GM18499 (cell line): ENCODE measurements at regions not wholly inside any gene's neighbourhood (a gene's known extent, or its start where the extent isn't known, plus 50 kb on each side); places are given as distances from the start of the nearest gene placed in this dataset.

Source experiments
- ATAC-seq: cut with Tn5 transposase; IDR thresholded peaks from one replicate; pipeline ENCODE4 v1.9.1; 2021; ENCODE audit warnings: moderate number of reproducible peaks; ENCODE audit not compliant: insufficient read depth, unreplicated experiment

DNA sequence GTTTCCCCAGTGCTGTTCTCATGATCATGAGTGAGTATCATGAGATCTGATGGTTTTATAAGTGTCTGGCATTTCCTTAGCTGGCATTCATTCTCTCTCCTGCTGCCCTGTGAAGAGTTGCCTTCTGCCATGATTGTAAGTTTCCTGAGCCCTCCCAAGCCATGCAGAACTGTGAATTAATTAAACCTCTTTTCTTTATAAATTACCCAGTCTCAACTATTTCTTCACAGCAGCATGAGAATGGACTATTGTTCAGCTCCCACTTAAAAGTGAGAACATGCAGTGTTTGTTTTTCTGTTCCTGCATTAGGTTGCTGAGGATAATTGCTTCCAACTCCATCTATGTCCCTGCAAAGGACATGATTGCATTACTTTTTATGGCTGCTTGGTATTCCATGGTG lies 311.7 kb upstream of the CTSO start:
- ATAC-seq = no peak

DNA sequence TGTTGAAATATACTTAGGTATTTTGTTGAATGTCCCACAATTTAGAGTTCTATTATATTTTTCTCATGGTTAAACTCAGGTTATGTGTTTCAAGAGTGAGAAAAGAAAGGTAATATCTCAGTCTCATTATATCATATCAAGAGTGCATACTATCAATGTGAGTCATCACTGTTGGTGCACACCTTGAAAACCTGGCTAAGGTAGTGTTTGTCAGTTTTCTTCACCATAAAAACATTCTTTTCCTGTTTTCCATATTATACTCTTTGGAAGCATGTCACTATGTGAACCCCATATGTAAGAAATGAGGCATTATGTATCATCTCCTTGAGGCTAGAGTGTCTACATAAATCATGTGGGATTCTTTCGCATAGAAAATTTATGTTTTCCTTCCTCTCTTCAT lies 307.6 kb upstream of the CTSO start:
- ATAC-seq = no peak

DNA sequence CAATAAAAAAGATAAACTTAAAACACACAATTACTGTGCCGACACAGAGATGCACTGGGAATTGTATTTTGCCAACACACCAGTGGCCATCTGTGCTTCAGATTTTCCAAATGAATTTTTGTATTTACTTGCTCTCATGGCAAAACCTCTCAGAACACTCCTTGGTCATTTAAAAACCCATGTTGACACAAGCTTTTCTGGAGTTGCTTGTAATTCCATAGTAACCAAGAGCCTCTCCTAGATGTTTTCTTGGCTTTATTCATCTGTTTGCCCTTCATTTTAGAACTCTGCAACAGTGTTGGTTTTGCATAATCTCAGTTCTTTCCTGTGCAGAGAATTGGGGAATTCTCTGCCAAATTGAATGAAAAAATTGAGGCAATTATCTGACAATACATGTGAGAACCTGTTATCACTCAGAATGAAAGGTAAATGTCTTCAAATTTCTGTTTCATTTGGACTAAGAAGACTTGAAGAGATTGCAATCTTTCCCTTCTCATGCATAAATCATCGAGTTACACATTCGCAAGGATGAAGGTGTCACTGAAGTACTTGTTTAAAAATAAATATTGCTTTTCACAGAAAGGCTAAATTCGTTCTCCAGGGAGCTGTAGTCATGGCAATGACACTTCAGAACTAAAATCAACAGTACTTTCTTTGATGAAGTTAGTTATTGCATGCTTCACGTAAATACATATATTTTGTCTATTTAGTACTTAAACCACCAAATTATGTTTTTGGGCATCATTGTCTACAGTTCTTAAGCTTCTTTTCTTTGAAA lies 301.8 kb upstream of the CTSO start:
- no peak for ATAC-seq

DNA sequence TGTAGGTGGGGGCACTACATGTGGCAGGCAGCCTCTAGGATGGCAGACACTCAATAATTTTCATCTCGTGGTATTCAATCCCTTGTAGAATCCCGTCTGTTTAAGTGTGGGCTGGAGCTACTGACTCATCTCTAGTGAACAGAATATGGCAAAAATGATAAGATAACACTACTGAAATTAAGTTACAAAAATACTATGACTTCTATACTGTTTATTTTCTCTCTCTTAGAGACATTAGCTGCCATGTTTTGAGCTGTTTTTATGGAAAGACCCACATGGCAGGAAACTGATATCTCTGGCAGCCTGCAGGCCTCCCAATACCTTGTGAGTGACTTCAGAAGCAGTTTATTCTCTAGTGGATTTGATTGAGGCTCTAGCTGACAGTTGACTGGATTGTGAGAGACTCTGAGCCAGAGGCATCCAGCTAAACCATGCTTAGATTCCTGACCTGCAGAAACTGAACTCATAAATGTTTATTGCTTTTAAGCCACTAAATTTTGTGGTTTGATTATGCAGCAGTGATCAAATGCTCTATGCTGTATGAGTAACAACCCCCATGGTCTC lies 298.8 kb upstream of the CTSO start:
- ATAC-seq = no peak

DNA sequence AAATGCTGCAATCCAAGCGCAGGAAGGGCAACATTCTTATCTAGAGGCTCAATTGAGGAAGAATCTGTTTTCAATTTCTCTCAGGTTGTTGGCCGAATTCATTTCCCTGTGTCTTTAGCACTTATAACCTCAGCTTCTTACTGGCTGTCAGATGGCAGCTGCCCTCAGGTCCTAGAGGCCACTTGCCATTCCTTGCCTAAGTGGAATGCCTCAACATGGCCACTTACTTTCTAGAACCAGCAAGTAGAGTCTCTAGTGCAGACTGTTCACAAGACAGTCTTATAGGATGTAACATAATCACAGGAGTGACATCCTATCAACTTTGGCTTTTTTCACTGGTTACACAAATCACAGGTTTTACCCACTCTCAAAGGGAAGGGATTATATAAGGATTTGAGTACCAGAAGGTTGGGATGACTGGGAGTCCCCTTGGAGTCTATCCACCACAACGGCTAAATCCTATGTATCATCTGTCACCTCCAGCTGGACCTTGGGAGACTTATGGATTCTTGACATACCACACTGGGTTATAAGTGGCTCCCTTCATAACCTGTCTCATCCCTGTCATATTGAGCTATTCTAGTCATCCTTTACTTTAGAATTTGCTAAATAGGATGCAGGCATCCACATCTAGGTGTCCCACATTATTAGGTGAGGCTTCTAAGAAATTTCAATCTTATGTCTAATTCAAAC lies 297.9 kb upstream of the CTSO start:
- ATAC-seq = no peak

DNA sequence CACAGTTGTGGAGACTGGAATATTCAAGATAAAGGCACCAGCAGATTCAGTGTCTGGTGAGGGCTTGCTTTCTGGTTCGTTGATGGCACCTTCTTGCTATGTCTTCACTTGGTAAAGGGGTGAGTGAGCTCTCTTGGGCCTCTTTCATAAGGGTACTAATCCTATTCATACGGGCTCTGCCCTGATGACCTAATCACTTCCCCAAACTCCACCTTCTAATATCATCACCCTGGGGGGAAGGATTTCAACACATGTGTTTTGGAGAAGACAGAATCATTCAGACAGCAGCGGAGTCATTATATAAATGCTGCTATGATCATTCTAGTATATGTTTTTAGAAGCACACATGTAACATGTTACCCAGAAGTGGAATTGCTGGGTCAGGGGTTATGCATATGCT lies 295.3 kb upstream of the CTSO start:
- ATAC-seq = no peak

DNA sequence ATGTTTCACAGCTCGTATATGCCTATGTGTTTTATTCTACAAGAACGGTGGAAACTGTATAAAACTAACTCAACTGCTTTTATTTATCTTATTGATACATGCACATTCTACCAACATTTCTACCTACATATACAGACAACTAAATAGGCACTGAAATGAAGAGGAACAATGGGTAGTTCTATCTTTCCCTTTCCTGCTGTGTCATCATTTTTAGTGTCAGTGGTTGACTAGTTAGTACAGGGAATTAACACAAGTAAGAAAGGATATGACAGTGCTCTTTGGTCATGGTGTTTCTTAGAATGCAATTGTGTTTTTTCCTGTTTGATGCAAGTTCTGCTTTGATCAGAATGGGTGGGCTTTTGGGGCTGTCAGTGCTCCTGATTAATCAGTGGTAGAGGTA lies 293.8 kb upstream of the CTSO start:
- no peak for ATAC-seq

DNA sequence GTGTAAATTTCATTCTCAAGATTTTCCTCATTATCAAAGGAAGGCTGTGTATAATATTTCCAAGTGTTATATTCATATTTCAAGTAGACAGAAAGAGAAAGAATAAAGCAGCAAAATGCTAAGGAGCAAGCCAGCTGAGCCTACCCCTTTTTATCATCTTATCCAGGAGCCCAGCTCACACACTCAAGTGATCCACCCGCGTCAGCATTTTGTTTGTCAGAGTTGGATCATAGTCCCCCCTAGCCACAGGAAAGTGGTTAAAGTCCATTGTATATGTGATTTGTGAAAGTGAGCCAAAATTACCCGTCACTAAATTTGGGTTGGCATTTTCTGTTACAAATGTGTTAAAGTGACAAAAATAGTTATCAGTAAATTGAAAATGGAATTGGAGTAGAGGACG lies 289.3 kb upstream of the CTSO start:
- ATAC-seq = no peak

DNA sequence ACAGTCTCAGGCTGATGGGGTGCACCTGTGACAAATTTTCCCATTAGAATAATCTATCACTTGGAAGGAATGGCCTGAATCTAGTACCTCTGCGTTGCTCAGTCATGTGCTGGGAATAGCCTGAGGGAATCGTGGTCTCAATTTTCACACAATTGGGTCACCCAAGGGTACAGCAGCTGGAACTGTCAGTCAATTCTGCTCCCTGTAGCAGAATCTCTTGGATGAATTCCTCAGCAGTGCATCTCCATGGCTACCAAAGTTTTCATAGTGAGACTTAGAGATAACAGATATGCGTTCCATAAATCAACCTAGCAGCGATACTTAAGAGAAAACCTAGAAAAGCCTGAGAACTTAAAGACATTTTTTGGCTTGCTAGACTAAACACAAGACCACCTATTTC lies 288.7 kb upstream of the CTSO start:
- ATAC-seq = no peak

DNA sequence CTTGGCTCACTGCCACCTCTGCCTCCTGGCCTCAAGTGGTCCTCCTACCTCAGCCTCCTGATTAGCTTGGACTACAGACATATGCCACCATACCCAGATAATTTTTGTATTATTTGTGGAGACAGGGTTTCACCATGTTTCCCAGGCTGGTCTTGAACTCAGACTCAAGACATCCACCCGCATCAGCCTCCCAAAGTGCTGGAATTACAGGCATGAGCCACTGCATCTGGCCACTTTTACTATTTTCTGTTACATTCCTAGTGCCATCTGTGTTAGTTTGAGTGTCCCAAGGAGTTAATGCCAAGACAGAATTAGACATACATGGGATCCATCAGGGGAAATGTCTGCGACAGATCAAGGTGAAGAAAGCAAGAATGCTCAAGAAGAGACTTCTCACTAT lies 288.2 kb upstream of the CTSO start:
- ATAC-seq = no peak

DNA sequence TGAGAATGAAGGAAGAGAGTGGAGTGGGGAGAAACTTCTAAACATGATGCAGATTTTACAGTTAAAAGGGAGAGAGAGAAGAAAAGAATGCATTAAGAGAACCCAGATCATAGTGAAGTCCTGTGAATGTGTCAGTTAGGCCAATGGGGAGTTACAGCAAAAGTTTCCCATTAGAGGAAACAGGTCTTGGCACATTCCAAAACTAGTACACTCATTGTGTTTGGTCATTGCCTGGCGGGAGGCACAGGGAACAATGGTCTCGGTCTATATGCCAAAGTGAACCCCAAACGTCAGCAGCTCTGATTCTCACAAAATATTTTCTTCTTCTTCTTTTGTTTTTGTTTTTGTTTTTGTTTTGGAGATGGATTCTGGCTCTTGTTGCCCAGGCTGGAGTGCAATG lies 284.5 kb upstream of the CTSO start:
- no peak for ATAC-seq

DNA sequence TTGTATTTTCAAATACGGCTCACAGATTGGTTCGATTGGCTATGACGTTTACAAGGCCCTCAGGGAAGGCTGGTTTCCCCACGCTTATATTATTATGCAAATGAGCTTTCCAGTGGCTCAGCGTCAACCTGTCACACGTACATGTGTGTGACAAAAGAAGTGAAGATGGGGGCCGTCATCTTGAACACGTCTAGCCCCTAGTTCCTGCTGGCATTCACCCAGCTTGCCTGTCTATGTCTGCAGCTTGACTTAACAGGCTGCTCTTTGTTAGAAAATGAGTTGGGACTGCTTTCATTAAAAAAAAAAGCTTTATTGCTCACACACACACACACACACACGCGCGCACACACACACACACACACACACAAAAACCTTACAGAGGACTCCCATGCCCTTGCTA lies 283.6 kb upstream of the CTSO start:
- no peak for ATAC-seq

DNA sequence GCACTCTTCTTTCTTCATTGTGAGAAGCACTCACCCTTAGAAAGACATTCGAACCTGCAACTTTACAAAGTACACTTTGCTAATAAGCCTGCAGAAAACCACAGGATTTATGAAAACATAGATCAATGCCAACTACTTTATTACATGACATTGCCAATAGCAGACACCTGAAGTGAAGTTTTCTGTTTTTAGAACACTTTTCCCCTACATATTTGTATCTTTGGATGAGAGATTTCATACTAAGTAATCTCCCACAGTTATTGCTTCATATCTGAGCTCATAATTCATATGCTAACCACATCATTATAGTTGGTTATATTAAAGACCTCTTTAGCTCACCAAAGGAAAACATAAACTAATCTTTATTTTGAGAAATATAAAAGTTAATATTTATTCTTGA lies 276.5 kb upstream of the CTSO start:
- no peak for ATAC-seq

DNA sequence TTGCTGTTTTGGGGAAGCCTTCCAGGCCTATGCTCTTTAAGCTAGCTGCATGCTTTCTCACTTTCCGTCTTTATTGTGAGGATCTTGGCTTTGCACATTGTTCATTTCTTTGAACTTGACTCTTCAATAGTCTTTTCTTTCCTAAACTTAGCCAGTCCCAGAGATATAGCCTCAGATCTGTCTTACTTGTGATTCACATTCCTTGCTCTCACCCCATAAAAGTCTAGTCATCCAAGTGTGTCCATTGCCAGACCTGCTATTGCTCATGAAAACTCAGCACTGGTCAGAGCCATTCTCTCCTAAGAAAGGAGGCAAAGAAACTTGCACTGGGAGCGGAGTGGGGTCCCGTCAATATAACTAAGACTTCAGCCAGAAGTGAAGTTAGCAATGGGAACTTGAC lies 275.0 kb upstream of the CTSO start:
- ATAC-seq = no peak

DNA sequence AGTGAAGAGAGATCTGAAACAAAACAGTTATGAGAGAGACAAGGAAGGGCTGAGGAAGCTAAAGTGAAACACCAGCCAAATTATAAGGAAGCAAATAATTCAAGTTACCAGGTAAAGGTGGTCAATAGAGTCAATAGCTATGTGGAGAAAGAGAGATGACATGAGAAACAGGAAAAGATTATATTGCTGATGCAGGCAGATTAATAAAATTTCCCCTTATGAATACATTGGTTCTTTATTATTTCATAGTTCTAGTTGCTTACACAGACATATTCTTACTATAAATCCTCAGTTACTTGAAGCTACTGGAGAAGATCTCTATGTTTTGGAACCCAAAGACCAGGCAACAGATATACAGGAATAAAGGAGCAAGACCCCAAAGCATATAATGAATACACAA lies 273.7 kb upstream of the CTSO start:
- no peak for ATAC-seq

DNA sequence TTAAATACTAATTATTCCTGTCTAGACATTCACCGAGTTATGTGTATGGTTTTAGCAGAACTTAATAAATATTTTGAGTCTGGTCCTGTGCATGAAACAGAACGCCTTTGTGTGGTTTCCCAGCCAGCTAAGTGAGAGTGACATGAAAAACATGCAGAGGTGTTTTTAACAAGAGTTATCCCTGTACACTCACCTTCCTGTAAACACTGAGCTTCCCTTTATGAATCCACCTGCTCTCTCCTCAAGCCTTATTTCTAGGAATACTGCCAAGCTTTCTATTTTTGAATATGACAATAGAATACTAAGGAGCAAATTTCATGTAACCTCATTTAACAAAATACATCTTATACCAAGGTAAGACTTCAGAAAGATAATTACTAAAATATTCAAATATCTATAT lies 270.3 kb upstream of the CTSO start:
- no peak for ATAC-seq

DNA sequence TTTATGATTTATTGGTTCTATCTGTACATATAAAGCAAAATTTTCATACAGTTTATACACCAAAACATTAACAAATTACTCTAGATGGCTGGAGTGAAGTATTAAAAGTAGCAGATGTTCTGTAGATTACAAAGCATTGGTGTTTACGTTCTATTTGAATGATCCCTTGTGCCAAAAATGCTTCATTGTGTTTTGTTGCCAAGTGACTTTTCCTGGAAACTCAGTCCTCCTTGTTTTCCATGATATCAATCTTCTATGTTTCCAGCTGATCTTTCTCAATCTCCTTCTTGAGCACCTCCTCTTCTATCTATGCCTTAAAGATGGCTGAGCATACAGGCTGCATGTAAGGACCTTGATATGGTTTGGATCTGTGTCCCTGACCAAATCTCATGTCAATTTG lies 263.6 kb upstream of the CTSO start:
- ATAC-seq = no peak

DNA sequence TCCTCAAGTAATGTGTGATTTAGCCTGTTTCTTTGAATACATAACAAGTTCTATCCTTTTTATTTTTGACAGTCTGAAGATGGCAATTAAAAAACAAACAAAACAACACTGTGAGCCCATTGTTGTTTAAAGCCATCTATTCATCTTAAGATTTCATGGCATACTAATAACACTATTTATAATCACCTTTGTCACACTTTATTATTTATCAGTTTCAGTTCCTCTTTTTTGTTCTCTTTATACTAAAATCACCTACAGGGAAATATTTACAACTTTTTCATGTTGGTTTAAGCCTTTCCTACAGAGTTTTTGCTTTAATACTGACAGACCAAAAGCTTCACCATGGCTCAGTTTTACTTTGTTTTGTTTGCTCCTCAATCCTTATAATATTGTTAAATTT lies 247.4 kb upstream of the CTSO start:
- ATAC-seq = peak; percentile 98

DNA sequence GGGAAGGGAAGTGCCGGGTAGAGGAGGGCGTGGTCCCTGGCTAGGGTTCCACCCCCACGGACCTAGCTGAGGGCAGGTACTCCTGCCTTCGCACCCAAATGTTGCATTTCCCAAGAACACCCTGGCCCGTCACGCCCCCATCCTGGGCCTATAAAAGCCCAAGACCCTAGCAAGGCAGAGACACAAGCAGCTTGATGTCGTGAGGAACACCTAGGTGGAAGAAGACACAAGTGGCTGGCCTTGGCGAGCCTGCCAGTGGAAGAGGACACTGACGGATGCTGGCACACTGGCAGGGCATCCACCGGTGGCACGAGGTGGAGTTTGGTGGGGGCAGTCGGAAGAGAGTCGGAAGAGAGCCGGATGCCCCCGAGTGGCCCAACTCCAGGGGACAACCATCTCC lies 244.8 kb upstream of the CTSO start:
- no peak for ATAC-seq

DNA sequence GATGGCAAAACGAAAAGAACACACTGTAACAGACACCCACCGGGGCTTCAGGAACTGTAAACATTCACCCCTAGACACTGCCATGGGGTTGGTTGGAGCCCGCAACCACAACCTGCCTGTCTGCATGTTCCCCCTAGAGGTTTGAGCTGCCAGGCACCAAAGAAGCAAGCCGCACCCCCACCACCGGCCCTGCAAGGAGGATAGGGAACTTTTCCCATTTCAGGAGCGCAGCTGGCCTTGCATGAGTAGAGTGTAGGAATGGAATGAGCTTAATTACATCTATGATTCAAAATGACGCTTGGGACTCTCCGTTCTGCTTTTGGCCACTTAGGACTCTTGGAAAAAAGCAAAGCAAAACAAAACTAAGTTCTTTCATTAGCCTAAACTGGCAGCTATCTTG lies 243.6 kb upstream of the CTSO start:
- ATAC-seq = no peak

DNA sequence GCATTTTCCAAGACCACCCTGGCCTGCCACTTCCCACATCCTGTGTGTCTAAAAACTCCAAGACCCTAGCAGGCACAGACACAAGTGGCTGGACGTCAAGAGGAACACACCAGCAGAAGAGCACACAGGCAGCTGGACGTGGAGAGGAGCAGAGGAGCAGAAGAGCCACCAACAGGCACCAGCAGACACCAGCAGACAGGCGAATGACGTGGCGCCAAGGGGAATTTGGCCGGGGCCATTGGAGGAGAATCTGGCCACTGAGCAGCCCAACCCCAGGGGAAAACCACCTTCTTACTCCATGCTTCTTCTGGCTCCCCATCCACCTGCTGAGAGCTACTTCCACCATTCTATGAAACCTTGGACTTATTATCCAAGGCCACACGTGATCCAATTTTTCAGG lies 243.1 kb upstream of the CTSO start:
- ATAC-seq = no peak

DNA sequence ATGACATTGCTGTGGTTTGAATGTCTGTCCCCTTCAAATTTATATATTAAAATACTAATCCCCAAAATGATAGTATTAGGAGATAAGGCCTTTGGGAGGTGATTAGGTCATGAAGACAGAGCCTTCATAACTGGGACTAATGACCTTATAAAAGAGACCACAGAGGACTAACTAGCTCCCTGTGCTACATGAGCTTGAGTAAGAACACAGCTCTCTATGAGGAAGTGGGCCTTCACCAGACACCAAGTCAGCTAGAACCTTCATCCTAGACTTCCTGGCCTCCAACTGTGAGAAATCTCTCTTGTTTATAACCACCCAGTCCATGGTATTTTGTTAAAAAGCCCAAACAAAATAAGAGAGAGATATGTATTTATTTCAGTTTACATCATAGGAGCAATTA lies 242.2 kb upstream of the CTSO start:
- peak; percentile 96 for ATAC-seq
